ENCODE measurements at regions not wholly inside any gene's neighbourhood (a gene's known extent, or its start where the extent isn't known, plus 50 kb on each side); places are given as distances from the start of the nearest gene placed in this dataset.

DNA sequence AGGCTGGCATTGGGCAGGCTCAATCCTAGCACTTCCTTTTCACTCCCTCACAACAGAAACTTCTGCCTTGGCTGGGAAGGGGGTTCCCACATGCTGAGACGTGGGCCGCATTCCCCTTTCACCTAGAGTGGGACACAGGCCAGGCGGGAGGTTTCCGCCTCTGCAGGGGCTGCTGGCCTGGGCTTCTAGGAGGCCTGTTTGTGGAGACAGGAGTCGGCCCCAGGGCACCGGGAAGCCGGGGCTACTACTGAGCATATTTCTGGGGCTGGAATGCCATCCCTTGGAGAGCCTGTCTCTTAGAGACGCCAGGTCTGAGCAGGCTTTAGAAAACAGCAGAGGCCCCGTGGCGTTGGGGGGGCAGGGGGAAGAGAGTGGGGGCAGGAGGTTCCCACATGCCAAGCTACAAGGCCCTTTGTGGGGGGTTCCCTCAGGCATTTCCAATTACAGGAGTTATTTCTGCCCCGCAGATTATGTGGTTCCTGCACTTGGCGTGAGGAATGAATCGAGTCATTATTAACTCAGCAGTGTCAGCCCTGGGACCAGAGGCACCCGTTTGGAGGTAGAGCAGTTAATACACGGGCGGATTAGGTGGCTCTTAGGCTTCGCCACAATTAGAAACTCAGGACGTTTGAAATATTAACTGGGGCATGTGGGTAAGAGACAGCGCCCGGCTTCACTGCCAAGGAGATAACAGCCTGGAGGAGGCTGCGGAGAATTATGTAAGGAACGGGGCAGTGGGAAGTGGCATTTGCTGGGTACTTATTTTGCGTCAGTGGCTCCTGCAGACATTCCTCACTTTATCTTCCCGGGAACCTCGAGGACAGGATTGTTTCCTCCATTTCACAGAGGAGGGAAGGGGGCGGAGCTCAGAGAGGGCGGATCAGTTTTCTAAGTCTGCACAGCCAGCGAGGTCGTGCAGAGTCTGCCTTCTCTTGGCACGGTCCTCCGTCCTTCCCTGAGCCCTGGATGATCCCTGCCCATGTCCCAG lies 162.5 kb downstream of the MAF start:
- no peaks in the 10 kb centered on the region for H3K9me3 ChIP-seq (ENCODE audit: control insufficient read depth, low read length)
- H3K27ac ChIP-seq: peak overlapping the region; percentile 26
- peak overlapping the region; percentile 68 for H2AFZ ChIP-seq
- no peaks in the 10 kb centered on the region for H3K36me3 ChIP-seq (ENCODE audit: control insufficient read depth, insufficient read depth, low read length)
- H3K4me3 ChIP-seq (ENCODE audit: low read depth, low read length): peak overlapping the region; percentile 28
- no peak overlapping the region for H3K9ac ChIP-seq
- peaks cover 10% of the 10 kb centered on the region for H3K4me1 ChIP-seq
- no peaks in the 10 kb centered on the region for H3K79me2 ChIP-seq
- no peaks in the 10 kb centered on the region for H3K27me3 ChIP-seq (ENCODE audit: control insufficient read depth, insufficient read depth, low read length)
- TF ChIP-seq CTCF (IDR thresholded peaks at IDR 0.05): no peak
- peak overlapping the region; percentile 52 for H3K4me2 ChIP-seq (ENCODE audit: low read length)

DNA sequence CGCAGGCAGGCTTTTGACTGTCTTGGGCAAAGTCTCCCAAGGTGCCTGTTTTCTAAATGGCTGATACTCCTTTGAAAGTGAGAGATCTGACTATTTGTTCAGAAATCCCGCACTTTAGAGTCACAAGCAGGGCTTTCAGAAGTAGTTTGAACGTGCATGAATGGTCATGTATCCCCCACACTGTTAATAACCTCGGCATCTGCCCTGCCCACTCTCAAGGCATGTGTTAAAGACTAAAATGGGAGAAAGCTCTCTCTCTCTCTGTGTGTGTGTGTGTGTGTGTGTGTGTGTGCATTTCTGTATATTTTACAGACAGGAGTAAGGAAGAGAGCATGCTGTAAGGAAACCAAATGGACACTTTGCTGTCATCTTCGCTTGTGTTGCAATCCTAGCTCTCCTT lies 163.7 kb downstream of the MAF start:
- Histone ChIP-seq H2AFZ (no peak overlapping the region), H3K36me3 (ENCODE audit: control insufficient read depth, insufficient read depth, low read length) (no peaks in the 10 kb centered on the region), H3K27me3 (ENCODE audit: control insufficient read depth, insufficient read depth, low read length) (no peaks in the 10 kb centered on the region), H3K9me3 (ENCODE audit: control insufficient read depth, low read length) (no peaks in the 10 kb centered on the region), H3K9ac (no peak overlapping the region), H3K4me1 (peaks cover 10% of the 10 kb centered on the region), H3K4me3 (ENCODE audit: low read depth, low read length) (no peak overlapping the region), H3K4me2 (ENCODE audit: low read length) (no peak overlapping the region), H3K27ac (no peak overlapping the region), H3K79me2 (no peaks in the 10 kb centered on the region)
- TF ChIP-seq CTCF (IDR thresholded peaks at IDR 0.05): no peak

DNA sequence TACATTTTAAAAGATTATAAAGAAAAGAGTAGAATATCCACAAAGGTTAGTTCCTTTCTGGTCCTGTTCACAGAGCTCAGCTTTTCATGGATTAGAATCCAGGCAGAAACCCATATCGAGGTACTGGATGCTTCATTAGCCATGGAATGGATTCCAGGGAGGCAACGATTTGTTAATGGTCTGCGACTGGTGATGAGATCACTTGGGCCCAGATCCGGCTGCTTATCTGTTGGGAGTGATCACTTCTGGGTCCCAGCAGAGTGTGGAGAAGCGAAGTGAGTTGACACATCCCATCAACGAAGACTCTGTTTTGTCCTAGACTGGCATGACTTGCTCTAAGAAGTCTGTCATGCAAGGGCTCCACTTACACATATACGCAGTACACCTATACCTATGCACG lies 165.8 kb downstream of the MAF start:
- no peak overlapping the region for H3K9ac ChIP-seq
- H3K4me3 ChIP-seq (ENCODE audit: low read depth, low read length): no peak overlapping the region
- peak overlapping the region; percentile 29 for H3K4me2 ChIP-seq (ENCODE audit: low read length)
- no peaks in the 10 kb centered on the region for H3K79me2 ChIP-seq
- no peaks in the 10 kb centered on the region for H3K27me3 ChIP-seq (ENCODE audit: control insufficient read depth, insufficient read depth, low read length)
- H3K4me1 ChIP-seq: peaks cover 10% of the 10 kb centered on the region
- H3K27ac ChIP-seq: peak overlapping the region; percentile 53
- H3K9me3 ChIP-seq (ENCODE audit: control insufficient read depth, low read length): no peaks in the 10 kb centered on the region
- no peak for TF ChIP-seq CTCF (IDR thresholded peaks at IDR 0.05)
- H3K36me3 ChIP-seq (ENCODE audit: control insufficient read depth, insufficient read depth, low read length): no peaks in the 10 kb centered on the region
- no peak overlapping the region for H2AFZ ChIP-seq

DNA sequence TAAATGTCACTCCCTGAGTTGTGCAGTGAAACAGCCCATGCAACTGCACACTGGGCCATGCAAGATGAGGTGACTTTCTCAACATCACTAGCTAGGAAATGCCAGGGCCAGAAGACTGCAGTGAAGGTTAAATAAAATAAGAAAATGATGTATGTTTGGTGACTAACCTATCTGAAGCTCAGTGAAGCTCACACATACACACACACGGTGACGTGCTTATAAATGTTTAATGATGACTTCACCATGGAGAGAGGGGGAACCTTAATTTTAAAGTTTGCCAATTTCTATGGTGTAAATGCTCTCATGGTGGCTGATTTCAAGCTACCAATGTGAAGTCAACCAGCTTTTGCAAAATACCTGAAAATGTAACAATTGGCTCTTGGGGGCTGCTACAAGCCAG lies 166.4 kb downstream of the MAF start:
- H3K36me3 ChIP-seq (ENCODE audit: control insufficient read depth, insufficient read depth, low read length): no peaks in the 10 kb centered on the region
- no peak overlapping the region for H3K4me3 ChIP-seq (ENCODE audit: low read depth, low read length)
- H3K9me3 ChIP-seq (ENCODE audit: control insufficient read depth, low read length): no peaks in the 10 kb centered on the region

More for the DNA sequence above, 166.4 kb downstream of the MAF start:
- Histone ChIP-seq H2AFZ (no peak overlapping the region), H3K4me1 (peaks cover 10% of the 10 kb centered on the region), H3K4me2 (ENCODE audit: low read length) (no peak overlapping the region), H3K9ac (no peak overlapping the region), H3K27ac (no peak overlapping the region), H3K79me2 (no peaks in the 10 kb centered on the region), H3K27me3 (ENCODE audit: control insufficient read depth, insufficient read depth, low read length) (no peaks in the 10 kb centered on the region)
- TF ChIP-seq CTCF (IDR thresholded peaks at IDR 0.05): no peak
